Parathyroid adenoma (tissue), 2 donors: ENCODE measurements at regions not wholly inside any gene's neighbourhood (a gene's known extent, or its start where the extent isn't known, plus 50 kb on each side); places are given as distances from the start of the nearest gene placed in this dataset.
"Not testable (repeated sequence)": the region's sequence is repeated elsewhere in the genome, so short reads cannot be mapped to it uniquely, and the experiment has no call there.

Experiments used
- H2AFZ ChIP-seq: fragments of 300-600 bp; sonication (generic); one replicate; pipeline ENCODE4 v1.7.0; 2017; ENCODE audit warnings: antibody characterized with exemption, mild to moderate bottlenecking
- H3K27ac ChIP-seq: fragments of 300-600 bp; sonication (generic); one replicate; pipeline ENCODE4 v1.7.0; 2017
- H3K27me3 ChIP-seq: fragments of 300-600 bp; sonication (generic); one replicate; pipeline ENCODE4 v1.7.0; 2017; ENCODE audit warnings: low read length; ENCODE audit not compliant: control insufficient read depth, insufficient read depth
- H3K36me3 ChIP-seq: fragments of 300-600 bp; sonication (generic); one replicate; pipeline ENCODE4 v1.7.0; 2017; ENCODE audit warnings: low read length; ENCODE audit not compliant: control insufficient read depth, insufficient read depth
- H3K4me1 ChIP-seq: fragments of 300-600 bp; sonication (generic); one replicate; pipeline ENCODE4 v1.7.0; 2017; ENCODE audit warnings: control low read depth
- H3K4me2 ChIP-seq: fragments of 300-600 bp; sonication (generic); one replicate; pipeline ENCODE4 v1.7.0; 2017; ENCODE audit warnings: low read length
- H3K4me3 ChIP-seq: fragments of 300-600 bp; sonication (generic); one replicate; pipeline ENCODE4 v1.7.0; 2017; ENCODE audit warnings: low read depth, low read length
- H3K79me2 ChIP-seq: fragments of 300-600 bp; sonication (generic); one replicate; pipeline ENCODE4 v1.7.0; 2017; ENCODE audit warnings: control low read depth
- H3K9ac ChIP-seq: fragments of 300-600 bp; sonication (generic); one replicate; pipeline ENCODE4 v1.7.0; 2017; ENCODE audit warnings: mild to moderate bottlenecking
- H3K9me3 ChIP-seq: fragments of 300-600 bp; sonication (generic); one replicate; pipeline ENCODE4 v1.7.0; 2017; ENCODE audit warnings: low read length; ENCODE audit not compliant: control insufficient read depth
- TF ChIP-seq, protein P1 (sequence below): fragments of 300-600 bp; sonication (generic); IDR thresholded peaks from one replicate; pipeline ENCODE4 v1.7.0; 2017; ENCODE audit warnings: antibody characterized with exemption, mild to moderate bottlenecking
- donor health status: primary hyperparathyroidism.

DNA sequence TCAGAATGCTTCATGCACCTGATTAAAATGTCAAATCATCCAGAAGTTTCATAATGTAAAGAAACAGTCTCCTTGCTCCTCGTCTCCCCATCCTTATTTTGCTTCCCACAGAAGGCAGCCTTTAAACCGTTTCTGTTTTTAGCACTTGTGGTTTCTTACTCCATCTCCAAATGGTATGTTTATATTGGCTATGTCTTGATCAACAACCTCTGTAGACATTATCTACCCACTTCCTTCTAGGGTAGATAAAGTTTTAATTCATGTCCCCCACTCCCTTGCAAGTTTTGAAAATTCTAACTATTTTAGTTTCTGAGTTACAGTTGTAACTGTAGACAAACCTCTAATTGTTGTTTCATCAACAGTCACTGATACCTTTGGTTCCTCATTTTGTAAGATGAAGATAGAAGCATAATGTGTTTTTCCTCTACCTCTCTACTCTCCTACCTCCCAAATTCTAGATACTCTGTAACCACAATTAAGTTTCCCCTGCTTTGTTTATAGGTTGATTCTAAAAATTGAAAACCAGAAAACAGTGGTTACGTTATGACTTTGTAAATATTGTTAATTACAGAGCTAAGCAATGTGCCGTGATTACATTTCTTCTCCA is 291.7 kb upstream of the GATB start:
- Histone ChIP-seq H3K9ac (no peak overlapping the region), H3K4me1 (no peaks in the 10 kb centered on the region), H2AFZ (no peak overlapping the region), H3K79me2 (no peaks in the 10 kb centered on the region), H3K36me3 (no peaks in the 10 kb centered on the region), H3K4me2 (no peak overlapping the region), H3K27ac (no peak overlapping the region), H3K4me3 (no peak overlapping the region), H3K9me3 (no peaks in the 10 kb centered on the region), H3K27me3 (no peaks in the 10 kb centered on the region)
- TF ChIP-seq, protein P1, sequence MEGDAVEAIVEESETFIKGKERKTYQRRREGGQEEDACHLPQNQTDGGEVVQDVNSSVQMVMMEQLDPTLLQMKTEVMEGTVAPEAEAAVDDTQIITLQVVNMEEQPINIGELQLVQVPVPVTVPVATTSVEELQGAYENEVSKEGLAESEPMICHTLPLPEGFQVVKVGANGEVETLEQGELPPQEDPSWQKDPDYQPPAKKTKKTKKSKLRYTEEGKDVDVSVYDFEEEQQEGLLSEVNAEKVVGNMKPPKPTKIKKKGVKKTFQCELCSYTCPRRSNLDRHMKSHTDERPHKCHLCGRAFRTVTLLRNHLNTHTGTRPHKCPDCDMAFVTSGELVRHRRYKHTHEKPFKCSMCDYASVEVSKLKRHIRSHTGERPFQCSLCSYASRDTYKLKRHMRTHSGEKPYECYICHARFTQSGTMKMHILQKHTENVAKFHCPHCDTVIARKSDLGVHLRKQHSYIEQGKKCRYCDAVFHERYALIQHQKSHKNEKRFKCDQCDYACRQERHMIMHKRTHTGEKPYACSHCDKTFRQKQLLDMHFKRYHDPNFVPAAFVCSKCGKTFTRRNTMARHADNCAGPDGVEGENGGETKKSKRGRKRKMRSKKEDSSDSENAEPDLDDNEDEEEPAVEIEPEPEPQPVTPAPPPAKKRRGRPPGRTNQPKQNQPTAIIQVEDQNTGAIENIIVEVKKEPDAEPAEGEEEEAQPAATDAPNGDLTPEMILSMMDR: no peak

DNA sequence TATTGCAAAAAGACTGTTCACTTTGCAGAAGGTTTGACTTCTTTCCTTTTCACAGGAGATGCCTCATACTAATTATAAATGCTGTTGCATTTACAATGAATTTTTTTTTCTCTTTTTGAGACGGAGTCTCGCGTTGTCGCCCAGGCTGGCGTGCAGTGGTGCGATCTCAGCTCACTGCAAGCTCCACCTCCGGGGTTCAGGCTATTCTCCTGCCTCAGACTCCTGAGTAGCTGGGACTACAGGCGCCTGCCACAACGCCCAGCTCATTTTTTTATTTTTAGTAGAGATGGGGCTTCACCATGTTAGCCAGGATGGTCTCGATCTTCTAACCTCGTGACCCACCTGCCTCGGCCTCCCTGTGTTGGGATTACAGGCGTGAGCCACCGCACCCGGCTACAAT is 290.5 kb upstream of the GATB start:
- H3K27me3 ChIP-seq, H3K79me2 ChIP-seq, H3K9me3 ChIP-seq, H3K36me3 ChIP-seq, H2AFZ ChIP-seq, H3K4me1 ChIP-seq, H3K4me3 ChIP-seq, H3K9ac ChIP-seq, H3K27ac ChIP-seq, H3K4me2 ChIP-seq: not testable (repeated sequence)

DNA sequence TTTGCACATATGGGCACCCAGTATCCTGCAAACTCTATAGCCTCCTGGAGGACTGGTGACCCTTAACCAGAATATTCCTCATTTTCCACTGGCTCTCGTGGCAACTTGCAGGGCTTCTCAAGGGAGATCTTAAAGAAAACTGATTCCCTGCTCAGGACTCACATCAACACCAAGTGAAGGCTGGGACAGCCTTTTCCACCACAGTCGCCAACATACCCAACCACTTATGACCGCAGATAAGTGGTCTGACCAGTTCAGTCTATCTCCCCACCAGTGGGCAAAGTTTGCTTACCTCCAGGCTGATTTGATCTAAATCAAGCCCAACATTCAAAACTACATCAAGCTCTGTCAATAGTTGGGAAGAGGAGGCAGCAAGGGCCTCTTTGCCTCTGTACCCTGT is 289.3 kb upstream of the GATB start:
- H3K27me3 ChIP-seq: no peaks in the 10 kb centered on the region
- H3K9me3 ChIP-seq: no peaks in the 10 kb centered on the region
- H3K9ac ChIP-seq: no peak overlapping the region
- H3K4me3 ChIP-seq: no peak overlapping the region
- H3K79me2 ChIP-seq: no peaks in the 10 kb centered on the region
- H2AFZ ChIP-seq: no peak overlapping the region
- no peak overlapping the region for H3K27ac ChIP-seq
- TF ChIP-seq, protein P1: no peak
- H3K4me1 ChIP-seq: no peaks in the 10 kb centered on the region
- H3K4me2 ChIP-seq: no peak overlapping the region
- H3K36me3 ChIP-seq: no peaks in the 10 kb centered on the region

DNA sequence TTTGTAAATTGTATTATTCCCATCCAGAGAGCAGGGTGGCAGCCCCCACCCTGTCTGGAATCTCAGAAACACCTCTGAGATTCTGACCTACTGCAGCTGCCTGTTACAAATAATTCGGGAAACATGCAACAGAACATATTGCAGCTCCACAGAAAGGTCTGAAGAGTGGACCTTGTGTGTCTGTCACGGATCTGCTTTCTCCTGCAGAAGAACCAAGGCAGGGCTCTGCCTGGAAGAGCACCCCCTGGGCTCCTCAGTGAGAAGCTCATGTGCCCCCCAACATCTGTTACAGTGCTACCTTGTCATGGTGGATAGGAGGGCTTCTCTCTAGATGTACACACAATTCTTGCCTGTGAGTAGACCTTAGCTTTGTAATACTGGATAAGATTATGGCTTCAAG is 286.6 kb upstream of the GATB start:
- TF ChIP-seq, protein P1: no peak
- Histone ChIP-seq H3K27ac (no peak overlapping the region), H3K9ac (no peak overlapping the region), H3K36me3 (no peaks in the 10 kb centered on the region), H3K4me3 (no peak overlapping the region), H3K9me3 (no peaks in the 10 kb centered on the region), H2AFZ (no peak overlapping the region), H3K27me3 (no peaks in the 10 kb centered on the region), H3K79me2 (no peaks in the 10 kb centered on the region), H3K4me1 (no peaks in the 10 kb centered on the region), H3K4me2 (no peak overlapping the region)

DNA sequence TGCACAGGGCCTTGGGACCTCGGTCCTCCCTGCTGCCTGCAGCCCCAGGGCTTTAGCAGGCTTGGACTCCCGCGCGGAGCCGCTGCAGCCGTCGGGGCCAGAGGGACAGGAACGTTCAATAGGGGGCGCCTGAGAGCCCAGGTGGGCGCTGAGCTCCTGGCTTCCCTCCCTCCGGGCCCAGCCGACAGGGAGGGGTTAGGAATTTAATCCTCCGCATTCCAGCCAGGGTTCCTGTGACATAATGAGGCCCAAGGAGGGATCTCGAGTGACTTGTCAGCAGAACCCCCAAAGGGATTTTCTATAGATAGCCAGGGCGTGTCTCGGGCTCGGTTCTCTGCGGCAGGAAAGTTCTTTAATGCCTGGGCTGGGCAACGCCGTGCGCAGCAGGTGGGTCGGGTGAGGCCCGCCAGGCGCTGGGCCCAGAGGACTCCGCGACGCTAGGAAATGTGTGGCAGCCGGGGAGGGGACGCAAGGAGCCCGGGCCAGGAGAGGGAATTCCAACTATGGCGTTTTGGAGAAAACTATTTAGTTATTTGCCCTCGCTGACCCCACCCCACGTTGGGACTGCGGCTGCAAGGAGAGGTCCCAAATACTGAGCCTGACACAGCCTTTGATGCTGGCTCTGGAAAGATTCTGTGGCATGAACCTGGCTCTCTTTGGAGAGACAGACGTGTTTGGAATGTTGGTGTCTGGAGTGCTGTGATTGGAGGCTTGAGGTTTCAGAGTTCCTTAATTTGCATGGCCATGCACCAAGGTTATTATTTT is 285.2 kb upstream of the GATB start:
- Histone ChIP-seq H3K36me3 (no peaks in the 10 kb centered on the region), H2AFZ (peak overlapping the region; percentile 62), H3K9me3 (no peaks in the 10 kb centered on the region), H3K4me2 (peak overlapping the region; percentile 45), H3K79me2 (no peaks in the 10 kb centered on the region), H3K27me3 (no peaks in the 10 kb centered on the region), H3K4me3 (no peak overlapping the region), H3K27ac (no peak overlapping the region), H3K4me1 (no peaks in the 10 kb centered on the region), H3K9ac (no peak overlapping the region)
- TF ChIP-seq, protein P1: peak; percentile 38
